HepG2 (cell line): ENCODE measurements at regions not wholly inside any gene's neighbourhood (a gene's known extent, or its start where the extent isn't known, plus 50 kb on each side); places are given as distances from the start of the nearest gene placed in this dataset.

Experiments used
- GTF2F1 ChIP-seq: fragments of 150-350 bp; IDR thresholded peaks from 2 replicates; pipeline ENCODE4 v1.6.1; 2014; ENCODE audit warnings: low read length
- MXD4 ChIP-seq: IDR thresholded peaks from 2 replicates; pipeline ENCODE4 v1.6.1; 2016; ENCODE audit warnings: mild to moderate bottlenecking, missing biosample characterization, missing genetic modification reagents
- PAF1 ChIP-seq: IDR thresholded peaks from 2 replicates; pipeline ENCODE4 v1.6.1; 2016; ENCODE audit warnings: missing genetic modification reagents, missing compliant biosample characterization
- REST ChIP-seq, 2 experiments: IDR thresholded peaks; 2 replicates each; pipeline ENCODE4 v1.6.1; 2011 to 2012; ENCODE audit warnings: low read length in 2 of 2, borderline replicate concordance in 1 of 2, low read depth in 1 of 2, mild to moderate bottlenecking in 1 of 2, moderate library complexity in 1 of 2
- RXRA ChIP-seq: sonication (generic); formaldehyde crosslinking; IDR thresholded peaks from 2 replicates; pipeline ENCODE4 v1.5.1; 2020; ENCODE audit warnings: missing genetic modification reagents
- SALL1 ChIP-seq: sonication (generic); formaldehyde crosslinking; IDR thresholded peaks from 2 replicates; pipeline ENCODE4 v1.8.0; 2022; ENCODE audit warnings: mild to moderate bottlenecking, missing genetic modification reagents
- SIN3A ChIP-seq: IDR thresholded peaks from 2 replicates; pipeline ENCODE4 v1.6.1; 2011; ENCODE audit warnings: low read depth, mild to moderate bottlenecking, control low read depth, low read length, borderline replicate concordance
- SYNCRIP ChIP-seq: fragments of 200-400 bp; formaldehyde crosslinking; IDR thresholded peaks from 2 replicates; pipeline ENCODE4 v1.6.1; 2018; ENCODE audit warnings: mild to moderate bottlenecking, low read depth, low read length; ENCODE audit not compliant: insufficient read depth
- TCF7L2 ChIP-seq: IDR thresholded peaks from 2 replicates; pipeline ENCODE4 v1.6.1; 2011; ENCODE audit warnings: mild to moderate bottlenecking, low read depth, low read length, moderate library complexity
- ZNF609 ChIP-seq: sonication (generic); formaldehyde crosslinking; IDR thresholded peaks from 2 replicates; pipeline ENCODE4 v1.4.0; 2020; ENCODE audit warnings: mild to moderate bottlenecking, missing genetic modification reagents, borderline replicate concordance
- TF ChIP-seq, protein P1 (sequence below): sonication (generic); formaldehyde crosslinking; IDR thresholded peaks from 2 replicates; pipeline ENCODE4 v1.4.0; 2020; ENCODE audit warnings: missing genetic modification reagents
- TF ChIP-seq, protein P2 (sequence below): sonication (generic); formaldehyde crosslinking; IDR thresholded peaks from 2 replicates; pipeline ENCODE4 v1.4.0; 2020; ENCODE audit warnings: mild to moderate bottlenecking, missing genetic modification reagents
- TF ChIP-seq, protein P3 (sequence below): IDR thresholded peaks from 2 replicates; pipeline ENCODE4 v1.6.1; 2012; ENCODE audit warnings: inconsistent platforms

DNA sequence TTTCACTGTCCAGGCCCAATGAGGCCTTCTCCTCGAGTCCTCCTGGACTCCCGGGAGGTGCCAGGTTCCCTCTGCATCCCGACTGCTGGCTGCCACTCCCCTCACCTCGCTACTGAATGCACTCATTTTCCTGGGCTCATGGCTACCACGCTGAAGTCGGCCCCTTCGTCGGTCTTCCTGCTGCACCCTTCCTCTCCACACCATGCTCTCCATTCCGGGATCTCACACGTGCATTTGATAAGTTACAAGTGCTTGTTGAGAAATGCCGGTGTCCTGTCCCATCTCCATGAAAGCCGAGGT lies 334.7 kb upstream of the MYT1L start:
- no peak for TF ChIP-seq PAF1 (CRISPR knock-in tag)
- no peak for TF ChIP-seq REST (IDR thresholded peaks at IDR 0.05; ENCODE audit: borderline replicate concordance in 1 of 2, low read depth in 1 of 2, low read length in 2 of 2)
- TF ChIP-seq ZNF609 (CRISPR knock-in tag) = no peak
- TF ChIP-seq MXD4 (CRISPR knock-in tag) = no peak
- no peak for TF ChIP-seq SYNCRIP
- TF ChIP-seq, protein P1, sequence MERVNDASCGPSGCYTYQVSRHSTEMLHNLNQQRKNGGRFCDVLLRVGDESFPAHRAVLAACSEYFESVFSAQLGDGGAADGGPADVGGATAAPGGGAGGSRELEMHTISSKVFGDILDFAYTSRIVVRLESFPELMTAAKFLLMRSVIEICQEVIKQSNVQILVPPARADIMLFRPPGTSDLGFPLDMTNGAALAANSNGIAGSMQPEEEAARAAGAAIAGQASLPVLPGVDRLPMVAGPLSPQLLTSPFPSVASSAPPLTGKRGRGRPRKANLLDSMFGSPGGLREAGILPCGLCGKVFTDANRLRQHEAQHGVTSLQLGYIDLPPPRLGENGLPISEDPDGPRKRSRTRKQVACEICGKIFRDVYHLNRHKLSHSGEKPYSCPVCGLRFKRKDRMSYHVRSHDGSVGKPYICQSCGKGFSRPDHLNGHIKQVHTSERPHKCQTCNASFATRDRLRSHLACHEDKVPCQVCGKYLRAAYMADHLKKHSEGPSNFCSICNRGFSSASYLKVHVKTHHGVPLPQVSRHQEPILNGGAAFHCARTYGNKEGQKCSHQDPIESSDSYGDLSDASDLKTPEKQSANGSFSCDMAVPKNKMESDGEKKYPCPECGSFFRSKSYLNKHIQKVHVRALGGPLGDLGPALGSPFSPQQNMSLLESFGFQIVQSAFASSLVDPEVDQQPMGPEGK (CRISPR knock-in tag) = no peak
- TF ChIP-seq, protein P2, sequence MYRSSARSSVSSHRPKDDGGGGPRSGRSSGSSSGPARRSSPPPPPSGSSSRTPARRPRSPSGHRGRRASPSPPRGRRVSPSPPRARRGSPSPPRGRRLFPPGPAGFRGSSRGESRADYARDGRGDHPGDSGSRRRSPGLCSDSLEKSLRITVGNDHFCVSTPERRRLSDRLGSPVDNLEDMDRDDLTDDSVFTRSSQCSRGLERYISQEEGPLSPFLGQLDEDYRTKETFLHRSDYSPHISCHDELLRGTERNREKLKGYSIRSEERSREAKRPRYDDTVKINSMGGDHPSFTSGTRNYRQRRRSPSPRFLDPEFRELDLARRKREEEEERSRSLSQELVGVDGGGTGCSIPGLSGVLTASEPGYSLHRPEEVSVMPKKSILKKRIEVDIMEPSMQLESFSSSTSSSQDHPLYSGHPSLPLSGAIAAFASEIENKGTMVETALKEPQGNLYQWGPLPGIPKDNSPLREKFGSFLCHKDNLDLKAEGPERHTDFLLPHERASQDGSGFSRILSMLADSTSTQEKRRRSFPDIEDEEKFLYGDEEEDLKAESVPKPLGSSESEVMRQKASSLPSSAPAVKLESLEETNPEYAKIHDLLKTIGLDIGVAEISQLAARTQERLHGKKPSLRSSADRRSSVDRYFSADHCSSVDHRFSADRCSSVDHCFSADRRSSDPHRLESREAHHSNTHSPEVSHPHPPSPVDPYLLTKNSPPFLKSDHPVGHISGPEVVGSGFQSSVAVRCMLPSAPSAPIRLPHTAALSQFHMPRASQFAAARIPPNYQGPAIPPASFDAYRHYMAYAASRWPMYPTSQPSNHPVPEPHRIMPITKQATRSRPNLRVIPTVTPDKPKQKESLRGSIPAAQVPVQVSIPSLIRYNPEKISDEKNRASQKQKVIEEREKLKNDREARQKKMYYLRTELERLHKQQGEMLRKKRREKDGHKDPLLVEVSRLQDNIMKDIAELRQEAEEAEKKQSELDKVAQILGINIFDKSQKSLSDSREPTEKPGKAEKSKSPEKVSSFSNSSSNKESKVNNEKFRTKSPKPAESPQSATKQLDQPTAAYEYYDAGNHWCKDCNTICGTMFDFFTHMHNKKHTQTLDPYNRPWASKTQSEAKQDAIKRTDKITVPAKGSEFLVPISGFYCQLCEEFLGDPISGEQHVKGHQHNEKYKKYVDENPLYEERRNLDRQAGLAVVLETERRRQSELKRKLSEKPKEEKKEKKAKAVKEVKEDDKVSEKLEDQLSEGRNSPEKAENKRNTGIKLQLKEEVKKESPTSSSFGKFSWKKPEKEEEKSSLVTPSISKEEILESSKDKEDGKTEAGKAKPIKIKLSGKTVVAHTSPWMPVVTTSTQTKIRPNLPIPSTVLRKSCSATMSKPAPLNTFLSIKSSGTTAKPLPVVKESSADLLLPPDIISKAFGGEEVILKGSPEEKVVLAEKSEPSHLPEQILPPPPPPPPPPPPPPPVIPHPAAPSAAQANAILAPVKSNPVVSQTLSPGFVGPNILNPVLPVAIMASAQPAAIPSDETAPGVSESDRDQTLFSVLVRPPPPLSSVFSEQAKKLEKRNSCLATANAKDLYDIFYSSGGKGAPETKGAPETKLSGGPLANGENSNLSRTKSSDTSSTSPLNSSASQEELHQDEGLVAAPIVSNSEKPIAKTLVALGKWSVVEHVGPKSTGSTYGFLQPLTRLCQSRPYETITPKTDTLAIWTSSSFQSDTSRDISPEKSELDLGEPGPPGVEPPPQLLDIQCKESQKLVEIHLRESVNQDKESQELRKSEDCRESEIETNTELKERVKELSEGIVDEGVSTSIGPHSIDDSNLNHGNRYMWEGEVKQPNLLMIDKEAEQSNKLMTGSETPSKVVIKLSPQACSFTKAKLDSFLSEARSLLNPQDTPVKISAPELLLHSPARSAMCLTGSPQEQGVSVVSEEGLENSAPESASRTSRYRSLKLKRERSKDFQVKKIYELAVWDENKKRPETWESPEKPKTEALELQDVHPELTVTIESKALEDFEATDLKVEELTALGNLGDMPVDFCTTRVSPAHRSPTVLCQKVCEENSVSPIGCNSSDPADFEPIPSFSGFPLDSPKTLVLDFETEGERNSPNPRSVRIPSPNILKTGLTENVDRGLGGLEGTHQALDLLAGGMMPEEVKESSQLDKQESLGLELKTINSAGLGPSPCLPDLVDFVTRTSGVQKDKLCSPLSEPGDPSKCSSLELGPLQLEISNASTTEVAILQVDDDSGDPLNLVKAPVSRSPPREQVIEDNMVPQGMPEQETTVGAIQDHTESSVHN = no peak
- TF ChIP-seq TCF7L2 = no peak
- TF ChIP-seq, protein P3, sequence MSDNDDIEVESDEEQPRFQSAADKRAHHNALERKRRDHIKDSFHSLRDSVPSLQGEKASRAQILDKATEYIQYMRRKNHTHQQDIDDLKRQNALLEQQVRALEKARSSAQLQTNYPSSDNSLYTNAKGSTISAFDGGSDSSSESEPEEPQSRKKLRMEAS = no peak
- no peak for TF ChIP-seq GTF2F1
- TF ChIP-seq RXRA (CRISPR knock-in tag) = no peak
- TF ChIP-seq SIN3A = no peak
- TF ChIP-seq SALL1 (CRISPR knock-in tag) = no peak
